ENCODE measurements at regions not wholly inside any gene's neighbourhood (a gene's known extent, or its start where the extent isn't known, plus 50 kb on each side); places are given as distances from the start of the nearest gene placed in this dataset.

DNA sequence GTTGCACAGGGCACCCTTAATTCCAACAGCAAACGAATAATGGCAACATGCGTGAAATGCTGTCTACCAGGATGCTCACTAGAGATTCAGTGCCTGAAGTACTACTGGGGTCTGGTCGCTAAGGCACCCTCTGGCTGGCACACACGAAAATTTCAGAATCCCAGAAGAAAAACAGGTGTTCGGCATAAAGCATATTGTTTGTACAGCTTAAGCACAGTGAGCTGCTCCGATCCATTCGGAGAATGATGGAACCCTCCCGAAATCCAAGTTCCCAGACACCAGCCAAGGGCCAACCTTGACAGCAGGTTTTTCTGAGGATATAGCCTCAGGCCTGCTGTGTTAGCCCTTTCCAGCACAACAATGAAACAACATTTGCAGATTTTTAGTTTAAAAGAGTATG lies 61.4 kb upstream of the ALDH1B1 start:
- no peak for TF ChIP-seq EZH2 (IDR thresholded peaks at IDR 0.05)
- no peak for TF ChIP-seq POLR2AphosphoS5 (IDR thresholded peaks at IDR 0.05; ENCODE audit: borderline replicate concordance, low read depth, low read length)
- TF ChIP-seq FOXP2 (optimal IDR thresholded peaks at IDR 0.05; ENCODE audit: control extremely low read depth, extremely low read length, insufficient read depth): no peak

All from SK-N-MC (cell line).